ENCODE measurements at regions not wholly inside any gene's neighbourhood (a gene's known extent, or its start where the extent isn't known, plus 50 kb on each side); places are given as distances from the start of the nearest gene placed in this dataset.

GRCh38 chr4:163651761-163652160 is 157.3 kb downstream of the TMA16 start:
- no peak for TF ChIP-seq CTCF (IDR thresholded peaks at IDR 0.05)
- Mint-ChIP-seq H3K27ac (no peak overlapping the region), H3K4me1 (no peaks in the 10 kb centered on the region), H3K27me3 (ENCODE audit: low read depth, poor library complexity) (no peaks in the 10 kb centered on the region), H3K36me3 (ENCODE audit: low read depth) (no peaks in the 10 kb centered on the region), H3K9me3 (peaks cover 20% of the 10 kb centered on the region), H3K4me3 (no peak overlapping the region)
- DNase-seq: no peak

- TF ChIP-seq CTCF (IDR thresholded peaks at IDR 0.05): no peak
- no peak overlapping the region for H3K27ac Mint-ChIP-seq
- H3K4me3 Mint-ChIP-seq: no peak overlapping the region
- no peaks in the 10 kb centered on the region for H3K4me1 Mint-ChIP-seq
- H3K27me3 Mint-ChIP-seq (ENCODE audit: low read depth, poor library complexity): no peaks in the 10 kb centered on the region
- no peak for DNase-seq
- no peaks in the 10 kb centered on the region for H3K36me3 Mint-ChIP-seq (ENCODE audit: low read depth)
- H3K9me3 Mint-ChIP-seq: peaks cover 30% of the 10 kb centered on the region
Measured at GRCh38 chr4:163654621-163655020, 160.1 kb downstream of the TMA16 start.

- TF ChIP-seq CTCF (IDR thresholded peaks at IDR 0.05): no peak
- H3K27me3 Mint-ChIP-seq (ENCODE audit: low read depth, poor library complexity): no peaks in the 10 kb centered on the region
- H3K4me3 Mint-ChIP-seq: no peak overlapping the region
- H3K27ac Mint-ChIP-seq: no peak overlapping the region
- H3K36me3 Mint-ChIP-seq (ENCODE audit: low read depth): no peaks in the 10 kb centered on the region
- no peaks in the 10 kb centered on the region for H3K4me1 Mint-ChIP-seq
- no peak for DNase-seq
- H3K9me3 Mint-ChIP-seq: peaks cover 27% of the 10 kb centered on the region
Measured at GRCh38 chr4:163660636-163661035, 166.1 kb downstream of the TMA16 start.

- no peaks in the 10 kb centered on the region for H3K27me3 Mint-ChIP-seq (ENCODE audit: low read depth, poor library complexity)
- no peaks in the 10 kb centered on the region for H3K4me1 Mint-ChIP-seq
- no peak for TF ChIP-seq CTCF (IDR thresholded peaks at IDR 0.05)
- no peak for DNase-seq
- no peak overlapping the region for H3K4me3 Mint-ChIP-seq
- no peaks in the 10 kb centered on the region for H3K36me3 Mint-ChIP-seq (ENCODE audit: low read depth)
- no peak overlapping the region for H3K27ac Mint-ChIP-seq
- peaks cover 7% of the 10 kb centered on the region for H3K9me3 Mint-ChIP-seq
Measured at GRCh38 chr4:163662768-163663167, 168.3 kb downstream of the TMA16 start.

GRCh38 chr4:163663454-163664225 is 169.2 kb downstream of the TMA16 start:
- H3K27me3 Mint-ChIP-seq (ENCODE audit: low read depth, poor library complexity): no peaks in the 10 kb centered on the region
- peaks cover 1% of the 10 kb centered on the region for H3K9me3 Mint-ChIP-seq
- TF ChIP-seq CTCF (IDR thresholded peaks at IDR 0.05): no peak
- no peak overlapping the region for H3K4me3 Mint-ChIP-seq
- no peaks in the 10 kb centered on the region for H3K36me3 Mint-ChIP-seq (ENCODE audit: low read depth)
- no peak overlapping the region for H3K27ac Mint-ChIP-seq
- DNase-seq: no peak
- H3K4me1 Mint-ChIP-seq: no peaks in the 10 kb centered on the region

GRCh38 chr4:163665101-163665500 is 170.6 kb downstream of the TMA16 start:
- no peak for TF ChIP-seq CTCF (IDR thresholded peaks at IDR 0.05)
- DNase-seq: no peak
- Mint-ChIP-seq H3K27ac (no peak overlapping the region), H3K36me3 (ENCODE audit: low read depth) (no peaks in the 10 kb centered on the region), H3K4me1 (no peaks in the 10 kb centered on the region), H3K27me3 (ENCODE audit: low read depth, poor library complexity) (no peaks in the 10 kb centered on the region), H3K9me3 (no peaks in the 10 kb centered on the region), H3K4me3 (no peak overlapping the region)

Data from nephron progenitor cell (in vitro differentiated cells).